A549 (cell line): ENCODE measurements at regions not wholly inside any gene's neighbourhood (a gene's known extent, or its start where the extent isn't known, plus 50 kb on each side); places are given as distances from the start of the nearest gene placed in this dataset.

Source experiments
- ATAC-seq, 2 experiments: fragments of 200-7000 bp in 1 of 2; fragments of >200 bp in 1 of 2; cut with Nextera tagmentation in 1 of 2; cut with Tn5 transposase in 1 of 2; 3 replicates each; pipeline versions ENCODE4 v1.8.0 to v1.9.1; 2018 to 2020; ENCODE audit warnings: mild to moderate bottlenecking in 1 of 2, moderate library complexity in 1 of 2
- CTCF ChIA-PET: fragments of 300-600 bp; sonication (Branson Sonifier 250); formaldehyde crosslinking; extraction: SDS; loops from one replicate; lab custom pipeline; 2021; ENCODE audit warnings: antibody characterized with exemption, inconsistent platforms; lab: Yijun Ruan, JAX
- POLR2A ChIA-PET: fragments of 350-600 bp; formaldehyde crosslinking; extraction: SDS; loops from one replicate; lab custom pipeline; 2021; ENCODE audit warnings: antibody characterized with exemption, inconsistent platforms; lab: Yijun Ruan, JAX
- DNase-seq, 2 experiments: peaks; one replicate each; pipeline versions ENCODE4 v3.0.0 to v3.0.0-alpha.2; 2011 to 2016; ENCODE audit warnings: low read depth in 1 of 2, low spot score in 1 of 2
- FAIRE-seq: peaks from 2 replicates; lab custom pipeline; 2011; peaks lifted over from hg19 to GRCh38; lab: Jason Lieb, UNC
- H3K27ac ChIP-seq, 2 experiments: fragments of >200 bp; sonication (Bioruptor Twin); formaldehyde crosslinking; 3 replicates each; pipeline ENCODE4 v1.5.1; 2016 to 2017
- H3K4me1 ChIP-seq: fragments of >200 bp; sonication (Bioruptor Twin); formaldehyde crosslinking; 3 replicates; pipeline ENCODE4 v1.6.1; 2016
- H3K4me2 ChIP-seq: fragments of >200 bp; sonication (Bioruptor Twin); formaldehyde crosslinking; 3 replicates; pipeline ENCODE4 v1.6.1; 2016
- H3K4me3 ChIP-seq: fragments of >200 bp; sonication (Bioruptor Twin); formaldehyde crosslinking; 3 replicates; pipeline ENCODE4 v1.5.1; 2016
- H3K9me3 ChIP-seq: fragments of >200 bp; sonication (Bioruptor Twin); formaldehyde crosslinking; 3 replicates; pipeline ENCODE4 v1.6.1; 2016
- BHLHE40 ChIP-seq: IDR thresholded peaks from 2 replicates; pipeline ENCODE4 v1.6.1; 2012; ENCODE audit warnings: low read depth, low read length, inconsistent platforms
- CHD2 ChIP-seq: fragments of 150-350 bp; IDR thresholded peaks from 2 replicates; pipeline ENCODE4 v1.6.1; 2014; ENCODE audit warnings: low read length; ENCODE audit not compliant: partially characterized antibody
- EHMT2 ChIP-seq: fragments of 200-600 bp; sonication (generic); IDR thresholded peaks from 2 replicates; pipeline ENCODE4 v1.6.1; 2016; ENCODE audit warnings: antibody characterized with exemption, low read depth, mild to moderate bottlenecking, moderate library complexity
- EP300 ChIP-seq, 2 experiments: fragments of >200 bp; sonication (Bioruptor Twin); formaldehyde crosslinking; IDR thresholded peaks; 2 replicates in 1 of 2; 3 replicates in 1 of 2; pipeline ENCODE4 v1.6.1; 2016 to 2017
- FOSB ChIP-seq: fragments of 250-450 bp; sonication (Bioruptor Pico); IDR thresholded peaks from 2 replicates; pipeline ENCODE4 v1.5.0; 2020; ENCODE audit warnings: mild to moderate bottlenecking, moderate library complexity
- FOXS1 ChIP-seq: fragments of 250-450 bp; sonication (Bioruptor Pico); IDR thresholded peaks from 2 replicates; pipeline ENCODE4 v1.5.0; 2020; ENCODE audit warnings: mild to moderate bottlenecking, moderate library complexity
- HMGXB4 ChIP-seq: fragments of 250-450 bp; sonication (Bioruptor Pico); IDR thresholded peaks from 2 replicates; pipeline ENCODE4 v1.5.0; 2021; ENCODE audit warnings: mild to moderate bottlenecking, moderate library complexity, borderline replicate concordance
- HOXA7 ChIP-seq: fragments of 250-450 bp; sonication (Bioruptor Pico); IDR thresholded peaks from 2 replicates; pipeline ENCODE4 v1.5.0; 2020; ENCODE audit warnings: mild to moderate bottlenecking, moderate library complexity
- NPAS2 ChIP-seq: fragments of 250-450 bp; sonication (Bioruptor Pico); IDR thresholded peaks from 2 replicates; pipeline ENCODE4 v1.8.0; 2022; ENCODE audit warnings: mild to moderate bottlenecking, moderate library complexity, borderline replicate concordance
- PHF8 ChIP-seq: fragments of 200-600 bp; sonication (generic); IDR thresholded peaks from 2 replicates; pipeline ENCODE4 v1.6.1; 2016; ENCODE audit warnings: low read depth, mild to moderate bottlenecking, antibody characterized with exemption, moderate library complexity, borderline replicate concordance
- RAD21 ChIP-seq, 2 experiments: fragments of >200 bp in 1 of 2; sonication (Bioruptor Twin) in 1 of 2; formaldehyde crosslinking in 1 of 2; IDR thresholded peaks in 1 of 2; conservative IDR thresholded peaks in 1 of 2; 2 replicates in 1 of 2; 3 replicates in 1 of 2; pipeline ENCODE4 v1.6.1; 2012 to 2018; ENCODE audit warnings: inconsistent platforms in 1 of 2
- RFX5 ChIP-seq: fragments of 450-650 bp; IDR thresholded peaks from 2 replicates; pipeline ENCODE4 v1.7.1; 2014; ENCODE audit warnings: antibody characterized with exemption, mild to moderate bottlenecking, moderate library complexity
- TFCP2L1 ChIP-seq: fragments of 250-450 bp; sonication (Bioruptor Pico); IDR thresholded peaks from 2 replicates; pipeline ENCODE4 v1.5.0; 2021; ENCODE audit warnings: mild to moderate bottlenecking
- WGBS: methylation state at CpG from one replicate; pipeline ENCODE4 v1.1.6; 2017; ENCODE audit errors: missing lambda C conversion rate; 5-methylcytosine and 5-hydroxymethylcytosine counted together
- TF ChIP-seq, protein P1 (sequence below): fragments of >200 bp; sonication (Bioruptor Twin); formaldehyde crosslinking; IDR thresholded peaks from 3 replicates; pipeline ENCODE4 v1.5.1; 2016
- TF ChIP-seq, protein P2 (sequence below): fragments of >200 bp; sonication (Bioruptor Twin); formaldehyde crosslinking; IDR thresholded peaks from 2 replicates; pipeline ENCODE4 v1.6.1; 2016
- TF ChIP-seq, protein P3 (sequence below): fragments of 200-600 bp; sonication (generic); IDR thresholded peaks from 2 replicates; pipeline ENCODE4 v1.6.1; 2016; ENCODE audit warnings: antibody characterized with exemption, mild to moderate bottlenecking, moderate library complexity
- TF ChIP-seq, protein P4 (sequence below): fragments of 450-650 bp; IDR thresholded peaks from 2 replicates; pipeline ENCODE4 v1.6.1; 2014; ENCODE audit warnings: antibody characterized with exemption

GRCh38 chr2:196563876-196564275, 75.6 kb upstream of the CCDC150 start (continued):
- TF ChIP-seq, protein P1, sequence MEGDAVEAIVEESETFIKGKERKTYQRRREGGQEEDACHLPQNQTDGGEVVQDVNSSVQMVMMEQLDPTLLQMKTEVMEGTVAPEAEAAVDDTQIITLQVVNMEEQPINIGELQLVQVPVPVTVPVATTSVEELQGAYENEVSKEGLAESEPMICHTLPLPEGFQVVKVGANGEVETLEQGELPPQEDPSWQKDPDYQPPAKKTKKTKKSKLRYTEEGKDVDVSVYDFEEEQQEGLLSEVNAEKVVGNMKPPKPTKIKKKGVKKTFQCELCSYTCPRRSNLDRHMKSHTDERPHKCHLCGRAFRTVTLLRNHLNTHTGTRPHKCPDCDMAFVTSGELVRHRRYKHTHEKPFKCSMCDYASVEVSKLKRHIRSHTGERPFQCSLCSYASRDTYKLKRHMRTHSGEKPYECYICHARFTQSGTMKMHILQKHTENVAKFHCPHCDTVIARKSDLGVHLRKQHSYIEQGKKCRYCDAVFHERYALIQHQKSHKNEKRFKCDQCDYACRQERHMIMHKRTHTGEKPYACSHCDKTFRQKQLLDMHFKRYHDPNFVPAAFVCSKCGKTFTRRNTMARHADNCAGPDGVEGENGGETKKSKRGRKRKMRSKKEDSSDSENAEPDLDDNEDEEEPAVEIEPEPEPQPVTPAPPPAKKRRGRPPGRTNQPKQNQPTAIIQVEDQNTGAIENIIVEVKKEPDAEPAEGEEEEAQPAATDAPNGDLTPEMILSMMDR = no peak
- TF ChIP-seq, protein P2, sequence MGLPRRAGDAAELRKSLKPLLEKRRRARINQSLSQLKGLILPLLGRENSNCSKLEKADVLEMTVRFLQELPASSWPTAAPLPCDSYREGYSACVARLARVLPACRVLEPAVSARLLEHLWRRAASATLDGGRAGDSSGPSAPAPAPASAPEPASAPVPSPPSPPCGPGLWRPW = no peak
- TF ChIP-seq RAD21 (conservative IDR thresholded peaks at IDR 0.05 in 1 of 2, IDR thresholded peaks at IDR 0.05 in 1 of 2) (no peak), EHMT2 (no peak)
- TF ChIP-seq, all 56 proteins: peak for 0

GRCh38 chr2:196565106-196565765, 74.3 kb upstream of the CCDC150 start:
- no peak overlapping the region for H3K27ac ChIP-seq
- DNase-seq = no peak
- ATAC-seq = no peak
- H3K9me3 ChIP-seq = no peaks in the 10 kb centered on the region
- POLR2A ChIA-PET = interaction anchor here (0.6 to 0.7 kb wide), 2 partner anchors 22 to 88 kb away, joined by 3 to 4 read pairs; no protein-coding TSS in a partner anchor
- no peak for TF ChIP-seq TFCP2L1
- TF ChIP-seq PHF8 = no peak
- TF ChIP-seq HOXA7 (CRISPR knock-in tag) = no peak
- TF ChIP-seq, protein P3, sequence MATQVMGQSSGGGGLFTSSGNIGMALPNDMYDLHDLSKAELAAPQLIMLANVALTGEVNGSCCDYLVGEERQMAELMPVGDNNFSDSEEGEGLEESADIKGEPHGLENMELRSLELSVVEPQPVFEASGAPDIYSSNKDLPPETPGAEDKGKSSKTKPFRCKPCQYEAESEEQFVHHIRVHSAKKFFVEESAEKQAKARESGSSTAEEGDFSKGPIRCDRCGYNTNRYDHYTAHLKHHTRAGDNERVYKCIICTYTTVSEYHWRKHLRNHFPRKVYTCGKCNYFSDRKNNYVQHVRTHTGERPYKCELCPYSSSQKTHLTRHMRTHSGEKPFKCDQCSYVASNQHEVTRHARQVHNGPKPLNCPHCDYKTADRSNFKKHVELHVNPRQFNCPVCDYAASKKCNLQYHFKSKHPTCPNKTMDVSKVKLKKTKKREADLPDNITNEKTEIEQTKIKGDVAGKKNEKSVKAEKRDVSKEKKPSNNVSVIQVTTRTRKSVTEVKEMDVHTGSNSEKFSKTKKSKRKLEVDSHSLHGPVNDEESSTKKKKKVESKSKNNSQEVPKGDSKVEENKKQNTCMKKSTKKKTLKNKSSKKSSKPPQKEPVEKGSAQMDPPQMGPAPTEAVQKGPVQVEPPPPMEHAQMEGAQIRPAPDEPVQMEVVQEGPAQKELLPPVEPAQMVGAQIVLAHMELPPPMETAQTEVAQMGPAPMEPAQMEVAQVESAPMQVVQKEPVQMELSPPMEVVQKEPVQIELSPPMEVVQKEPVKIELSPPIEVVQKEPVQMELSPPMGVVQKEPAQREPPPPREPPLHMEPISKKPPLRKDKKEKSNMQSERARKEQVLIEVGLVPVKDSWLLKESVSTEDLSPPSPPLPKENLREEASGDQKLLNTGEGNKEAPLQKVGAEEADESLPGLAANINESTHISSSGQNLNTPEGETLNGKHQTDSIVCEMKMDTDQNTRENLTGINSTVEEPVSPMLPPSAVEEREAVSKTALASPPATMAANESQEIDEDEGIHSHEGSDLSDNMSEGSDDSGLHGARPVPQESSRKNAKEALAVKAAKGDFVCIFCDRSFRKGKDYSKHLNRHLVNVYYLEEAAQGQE = no peak
- TF ChIP-seq, protein P4, sequence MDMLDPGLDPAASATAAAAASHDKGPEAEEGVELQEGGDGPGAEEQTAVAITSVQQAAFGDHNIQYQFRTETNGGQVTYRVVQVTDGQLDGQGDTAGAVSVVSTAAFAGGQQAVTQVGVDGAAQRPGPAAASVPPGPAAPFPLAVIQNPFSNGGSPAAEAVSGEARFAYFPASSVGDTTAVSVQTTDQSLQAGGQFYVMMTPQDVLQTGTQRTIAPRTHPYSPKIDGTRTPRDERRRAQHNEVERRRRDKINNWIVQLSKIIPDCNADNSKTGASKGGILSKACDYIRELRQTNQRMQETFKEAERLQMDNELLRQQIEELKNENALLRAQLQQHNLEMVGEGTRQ = no peak
- no peak for TF ChIP-seq BHLHE40
- TF ChIP-seq HMGXB4 (CRISPR knock-in tag) = no peak
- TF ChIP-seq RFX5 = no peak
- TF ChIP-seq EP300 (IDR thresholded peaks at IDR 0.05) = no peak
- no peak for TF ChIP-seq FOSB
- no peak for TF ChIP-seq CHD2
- TF ChIP-seq, protein P1 = no peak
- TF ChIP-seq FOXS1 = no peak
- TF ChIP-seq NPAS2 (CRISPR knock-in tag) = no peak
- H3K4me2 ChIP-seq = no peak overlapping the region
- 0 out of 3 replicates have a peak, but pooled peaks cover 4% of the 10 kb centered on the region for H3K4me1 ChIP-seq
- H3K4me3 ChIP-seq = no peak overlapping the region
- 88% methylated on average over 1 of the region's 1 CpG for WGBS
- FAIRE-seq = no peak
- CTCF ChIA-PET = interaction anchor here (1.3 kb wide), 1 partner anchor 27 kb away, joined by 3 read pairs; no protein-coding TSS in a partner anchor
